GM12878 (cell line): ENCODE measurements at regions not wholly inside any gene's neighbourhood (a gene's known extent, or its start where the extent isn't known, plus 50 kb on each side); places are given as distances from the start of the nearest gene placed in this dataset.

Source experiments
- ATAC-seq: fragments of 200-7000 bp; cut with Tn5 transposase; 3 replicates; pipeline ENCODE4 v1.9.1; 2020; ENCODE audit warnings: mild to moderate bottlenecking, moderate library complexity
- BruUV-seq: library from RNA; stranded (reverse); fragments of 400-500 nt; replicated peaks from 2 replicates; lab custom pipeline; 2021; lab: Mats Ljungman, UMichigan
- CTCF ChIA-PET: fragments of 300-600 bp; sonication (Branson Sonifier 250); formaldehyde crosslinking; extraction: SDS; loops from one replicate; lab custom pipeline; 2021; ENCODE audit warnings: inconsistent platforms; lab: Yijun Ruan, JAX
- POLR2A ChIA-PET: fragments of 350-600 bp; formaldehyde crosslinking; extraction: SDS; loops from one replicate; lab custom pipeline; 2021; ENCODE audit warnings: inconsistent platforms; lab: Charles Lee
- RAD21 ChIA-PET: fragments of 300-600 bp; sonication (Branson Sonifier 250); formaldehyde crosslinking; loops from one replicate; lab custom pipeline; 2023; ENCODE audit warnings: antibody characterized with exemption; ENCODE audit not compliant: unreplicated experiment; lab: Charles Lee
- SMC1A ChIA-PET: fragments of 300-600 bp; sonication (Branson Sonifier 250); formaldehyde crosslinking; loops from one replicate; lab custom pipeline; 2023; ENCODE audit not compliant: unreplicated experiment, uncharacterized antibody; lab: Charles Lee
- DNase-seq: peaks from one replicate; pipeline ENCODE4 v3.0.0-alpha.2; 2011; ENCODE audit warnings: low read depth, low spot score
- FAIRE-seq: peaks from 3 replicates; lab custom pipeline; 2011; peaks lifted over from hg19 to GRCh38; lab: Jason Lieb, UNC
- H2AFZ ChIP-seq: 2 replicates; pipeline ENCODE4 v1.6.0; 2011; ENCODE audit warnings: low read depth, low read length, control low read depth; ENCODE audit not compliant: control insufficient read depth
- H3K27ac ChIP-seq: 2 replicates; pipeline ENCODE4 v1.5.1; 2011; ENCODE audit warnings: control low read depth; ENCODE audit not compliant: control insufficient read depth, insufficient read depth
- H3K27me3 ChIP-seq, 2 experiments: replicated peaks in 1 of 2; 2 replicates each; pipeline versions ENCODE4 v1.6.0 to v1.6.1; 2011; ENCODE audit warnings: low read length in 1 of 2; ENCODE audit not compliant: control insufficient read depth in 2 of 2, insufficient read depth in 2 of 2
- H3K36me3 ChIP-seq, 2 experiments: 2 replicates each; pipeline ENCODE4 v1.5.1; 2011; ENCODE audit warnings: low read length in 1 of 2; ENCODE audit not compliant: control insufficient read depth in 2 of 2, insufficient read depth in 2 of 2
- H3K4me1 ChIP-seq: 2 replicates; pipeline ENCODE4 v1.6.1; 2011; ENCODE audit warnings: mild to moderate bottlenecking, low read length, moderate library complexity, mixed read lengths; ENCODE audit not compliant: control insufficient read depth, insufficient read depth
- H3K4me2 ChIP-seq: 2 replicates; pipeline ENCODE4 v1.6.0; 2011; ENCODE audit warnings: control low read depth; ENCODE audit not compliant: control insufficient read depth, insufficient read depth
- H3K4me3 ChIP-seq: fragments of 200-600 bp; sonication (generic); 2 replicates; pipeline ENCODE4 v1.5.1; 2016
- H3K79me2 ChIP-seq: 2 replicates; pipeline ENCODE4 v1.6.0; 2011; ENCODE audit warnings: low read length; ENCODE audit not compliant: control insufficient read depth, insufficient read depth
- H3K9ac ChIP-seq: 2 replicates; pipeline ENCODE4 v1.8.0; 2011; ENCODE audit warnings: low read length, control low read depth, mixed read lengths; ENCODE audit not compliant: control insufficient read depth, insufficient read depth
- H3K9me3 ChIP-seq: replicated peaks from 3 replicates; pipeline ENCODE4 v1.5.1; 2011; ENCODE audit warnings: mild to moderate bottlenecking, low read length; ENCODE audit not compliant: control insufficient read depth, insufficient read depth
- H4K20me1 ChIP-seq: 2 replicates; pipeline ENCODE4 v1.6.0; 2011; ENCODE audit not compliant: control insufficient read depth, insufficient read depth
- FOXK2 ChIP-seq: fragments of 450-650 bp; IDR thresholded peaks from 2 replicates; pipeline ENCODE4 v1.6.1; 2017; ENCODE audit warnings: mild to moderate bottlenecking, moderate library complexity
- JUNB ChIP-seq: IDR thresholded peaks from 2 replicates; pipeline ENCODE4 v1.6.1; 2016; ENCODE audit warnings: antibody characterized with exemption, mild to moderate bottlenecking
- NR2F1 ChIP-seq: fragments of 450-650 bp; conservative IDR thresholded peaks from 2 replicates; pipeline ENCODE4 v1.6.1; 2017; ENCODE audit warnings: mild to moderate bottlenecking
- ZBED1 ChIP-seq: IDR thresholded peaks from 2 replicates; pipeline ENCODE4 v1.6.1; 2016; ENCODE audit warnings: borderline replicate concordance
- WGBS: methylation state at CpG from one replicate; pipeline ENCODE4 v1.1.6; 2016; ENCODE audit warnings: low lambda C conversion rate; ENCODE audit not compliant: insufficient replicate concordance, insufficient coverage; ENCODE audit errors: missing lambda C conversion rate; 5-methylcytosine and 5-hydroxymethylcytosine counted together
- in situ Hi-C: fragments of 300-500 bp; cut with MboI; formaldehyde crosslinking; loops from 9 replicates; pipeline ENCODE4 v1.14.3; 2018; ENCODE audit warnings: mixed read lengths
- intact Hi-C: fragments of 100-400 bp; cut with micrococcal nuclease; formaldehyde crosslinking; loops from one replicate; pipeline ENCODE4 v1.14.2; 2022; ENCODE audit not compliant: unreplicated experiment
- TF ChIP-seq, protein P1 (sequence below): IDR thresholded peaks from 2 replicates; pipeline ENCODE4 v1.6.1; 2012; ENCODE audit warnings: mild to moderate bottlenecking, low read depth, low read length
- TF ChIP-seq, protein P2 (sequence below): fragments of 450-650 bp; IDR thresholded peaks from 2 replicates; pipeline ENCODE4 v1.6.1; 2017; ENCODE audit warnings: low read depth, mild to moderate bottlenecking, moderate library complexity

DNA sequence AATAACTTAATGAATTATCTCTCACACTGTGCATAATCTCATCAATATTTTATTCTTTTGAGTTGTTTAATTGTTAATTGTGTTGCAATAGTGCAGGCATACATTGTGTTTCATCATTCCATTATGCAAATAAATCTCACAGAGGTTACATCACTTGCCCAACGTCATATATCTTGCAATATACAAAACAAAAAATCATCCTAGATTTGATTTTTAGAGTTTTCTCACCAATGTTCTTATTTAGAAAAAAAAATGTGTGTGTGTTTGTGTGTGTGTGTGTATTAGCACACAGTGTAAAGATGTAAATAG lies 662.5 kb upstream of the GBE1 start:
- Histone ChIP-seq H3K4me1 (no peaks in the 10 kb centered on the region), H3K9ac (no peak overlapping the region), H4K20me1 (no peaks in the 10 kb centered on the region), H3K79me2 (no peaks in the 10 kb centered on the region), H3K36me3 (no peaks in the 10 kb centered on the region), H2AFZ (no peak overlapping the region), H3K4me2 (no peak overlapping the region), H3K27ac (no peak overlapping the region), H3K4me3 (no peak overlapping the region), H3K9me3 (no peaks in the 10 kb centered on the region), H3K27me3 (no peaks in the 10 kb centered on the region)
- BruUV-seq: no TSS peak
- ChIA-PET CTCF (no interaction called here), POLR2A (no interaction called here), RAD21 (no interaction called here), SMC1A (no interaction called here)
- intact Hi-C loops (no loop called here), in situ Hi-C loops (no loop called here)
- ATAC-seq: no peak
- DNase-seq: no peak
- FAIRE-seq: no peak
- TF ChIP-seq ZBED1: no peak
- TF ChIP-seq, protein P1, sequence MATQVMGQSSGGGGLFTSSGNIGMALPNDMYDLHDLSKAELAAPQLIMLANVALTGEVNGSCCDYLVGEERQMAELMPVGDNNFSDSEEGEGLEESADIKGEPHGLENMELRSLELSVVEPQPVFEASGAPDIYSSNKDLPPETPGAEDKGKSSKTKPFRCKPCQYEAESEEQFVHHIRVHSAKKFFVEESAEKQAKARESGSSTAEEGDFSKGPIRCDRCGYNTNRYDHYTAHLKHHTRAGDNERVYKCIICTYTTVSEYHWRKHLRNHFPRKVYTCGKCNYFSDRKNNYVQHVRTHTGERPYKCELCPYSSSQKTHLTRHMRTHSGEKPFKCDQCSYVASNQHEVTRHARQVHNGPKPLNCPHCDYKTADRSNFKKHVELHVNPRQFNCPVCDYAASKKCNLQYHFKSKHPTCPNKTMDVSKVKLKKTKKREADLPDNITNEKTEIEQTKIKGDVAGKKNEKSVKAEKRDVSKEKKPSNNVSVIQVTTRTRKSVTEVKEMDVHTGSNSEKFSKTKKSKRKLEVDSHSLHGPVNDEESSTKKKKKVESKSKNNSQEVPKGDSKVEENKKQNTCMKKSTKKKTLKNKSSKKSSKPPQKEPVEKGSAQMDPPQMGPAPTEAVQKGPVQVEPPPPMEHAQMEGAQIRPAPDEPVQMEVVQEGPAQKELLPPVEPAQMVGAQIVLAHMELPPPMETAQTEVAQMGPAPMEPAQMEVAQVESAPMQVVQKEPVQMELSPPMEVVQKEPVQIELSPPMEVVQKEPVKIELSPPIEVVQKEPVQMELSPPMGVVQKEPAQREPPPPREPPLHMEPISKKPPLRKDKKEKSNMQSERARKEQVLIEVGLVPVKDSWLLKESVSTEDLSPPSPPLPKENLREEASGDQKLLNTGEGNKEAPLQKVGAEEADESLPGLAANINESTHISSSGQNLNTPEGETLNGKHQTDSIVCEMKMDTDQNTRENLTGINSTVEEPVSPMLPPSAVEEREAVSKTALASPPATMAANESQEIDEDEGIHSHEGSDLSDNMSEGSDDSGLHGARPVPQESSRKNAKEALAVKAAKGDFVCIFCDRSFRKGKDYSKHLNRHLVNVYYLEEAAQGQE: no peak
- no peak for TF ChIP-seq FOXK2
- TF ChIP-seq NR2F1: no peak
- TF ChIP-seq, protein P2, sequence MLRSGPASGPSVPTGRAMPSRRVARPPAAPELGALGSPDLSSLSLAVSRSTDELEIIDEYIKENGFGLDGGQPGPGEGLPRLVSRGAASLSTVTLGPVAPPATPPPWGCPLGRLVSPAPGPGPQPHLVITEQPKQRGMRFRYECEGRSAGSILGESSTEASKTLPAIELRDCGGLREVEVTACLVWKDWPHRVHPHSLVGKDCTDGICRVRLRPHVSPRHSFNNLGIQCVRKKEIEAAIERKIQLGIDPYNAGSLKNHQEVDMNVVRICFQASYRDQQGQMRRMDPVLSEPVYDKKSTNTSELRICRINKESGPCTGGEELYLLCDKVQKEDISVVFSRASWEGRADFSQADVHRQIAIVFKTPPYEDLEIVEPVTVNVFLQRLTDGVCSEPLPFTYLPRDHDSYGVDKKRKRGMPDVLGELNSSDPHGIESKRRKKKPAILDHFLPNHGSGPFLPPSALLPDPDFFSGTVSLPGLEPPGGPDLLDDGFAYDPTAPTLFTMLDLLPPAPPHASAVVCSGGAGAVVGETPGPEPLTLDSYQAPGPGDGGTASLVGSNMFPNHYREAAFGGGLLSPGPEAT: no peak
- TF ChIP-seq JUNB: no peak
- WGBS: 0% methylated on average over 1 of the region's 1 CpG
